ELF-1 (cell line): ENCODE measurements at regions not wholly inside any gene's neighbourhood (a gene's known extent, or its start where the extent isn't known, plus 50 kb on each side); places are given as distances from the start of the nearest gene placed in this dataset.

Experiments
- DNase-seq: peaks from one replicate; pipeline ENCODE4 v3.0.0-alpha.2; 2016; ENCODE audit warnings: low read depth, low spot score

DNA sequence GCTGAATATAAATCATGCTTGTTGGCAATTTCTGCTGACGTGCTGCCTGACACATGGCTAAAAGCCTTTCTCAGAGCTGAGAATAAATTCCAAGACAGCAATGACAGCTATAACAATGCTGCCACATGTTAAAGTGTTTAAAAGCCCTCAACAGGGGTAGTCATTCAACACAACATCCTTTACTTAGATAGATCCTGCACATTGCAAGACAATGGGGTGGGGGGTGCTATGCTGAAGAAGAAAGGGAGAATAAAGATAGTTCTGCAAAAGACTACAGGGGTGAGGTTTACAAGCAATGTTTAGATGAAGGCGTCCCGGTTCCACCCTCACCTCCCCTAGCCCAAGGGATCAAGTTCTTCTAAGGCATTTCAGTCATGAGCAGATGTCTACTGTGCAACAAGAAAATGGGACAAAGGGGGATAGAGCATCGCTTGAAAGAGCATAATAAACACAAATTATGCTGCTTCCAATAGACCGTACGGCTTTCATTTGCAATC lies 291.0 kb upstream of the ACVR2A start:
- DNase-seq, result no peak

DNA sequence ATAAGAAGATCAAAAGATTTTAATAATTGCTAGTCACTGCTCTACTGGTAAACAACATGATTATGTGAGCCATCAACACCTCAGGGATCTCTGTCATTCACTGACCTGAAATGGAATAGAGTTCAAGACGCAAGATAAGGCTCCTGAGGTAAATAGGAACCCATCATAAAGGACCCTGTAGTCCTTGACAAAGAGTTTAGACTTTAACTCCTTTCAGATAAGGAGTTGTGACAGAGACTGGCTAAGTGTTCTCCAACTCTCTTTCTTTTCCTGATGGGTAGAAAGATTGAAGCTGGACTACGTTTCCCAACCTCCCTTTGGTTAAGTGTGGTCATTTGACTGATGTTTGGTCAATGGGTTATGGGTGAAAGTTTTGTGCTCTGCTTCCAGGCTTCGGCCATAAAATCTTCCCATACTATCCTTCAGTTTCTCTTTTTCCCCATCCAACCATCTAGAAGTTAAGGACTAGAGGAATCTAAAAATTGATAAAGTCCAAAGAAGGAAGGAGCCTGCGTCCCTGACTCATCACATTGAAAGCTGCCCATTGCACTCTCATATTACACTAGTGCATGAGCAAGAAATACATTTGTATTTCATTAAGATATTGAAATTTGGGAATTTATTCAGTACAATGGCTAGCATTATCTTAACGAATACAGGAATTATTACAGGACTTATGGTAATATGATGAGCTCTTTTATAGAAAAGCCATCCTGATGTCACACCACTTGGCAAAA lies 293.7 kb upstream of the ACVR2A start:
- no peak for DNase-seq

DNA sequence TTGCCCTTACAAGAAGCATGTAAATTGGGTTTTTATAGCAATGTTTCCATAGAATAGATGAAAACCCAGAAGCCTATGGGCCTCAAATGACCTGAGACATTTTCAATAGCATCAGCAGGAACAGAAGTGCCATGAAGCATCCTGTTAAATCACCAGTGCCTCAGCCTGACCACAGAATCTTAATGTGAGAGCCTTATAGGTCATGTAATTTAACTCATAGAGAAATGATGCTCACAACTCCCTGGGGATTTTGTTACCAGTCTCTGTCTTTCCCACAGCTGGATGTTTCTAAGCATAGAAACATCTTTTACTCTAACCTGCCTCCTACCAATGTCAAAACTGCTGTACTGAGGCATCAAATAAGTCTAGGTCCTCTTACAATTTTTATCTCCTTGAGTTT lies 295.8 kb upstream of the ACVR2A start:
- DNase-seq, result no peak

DNA sequence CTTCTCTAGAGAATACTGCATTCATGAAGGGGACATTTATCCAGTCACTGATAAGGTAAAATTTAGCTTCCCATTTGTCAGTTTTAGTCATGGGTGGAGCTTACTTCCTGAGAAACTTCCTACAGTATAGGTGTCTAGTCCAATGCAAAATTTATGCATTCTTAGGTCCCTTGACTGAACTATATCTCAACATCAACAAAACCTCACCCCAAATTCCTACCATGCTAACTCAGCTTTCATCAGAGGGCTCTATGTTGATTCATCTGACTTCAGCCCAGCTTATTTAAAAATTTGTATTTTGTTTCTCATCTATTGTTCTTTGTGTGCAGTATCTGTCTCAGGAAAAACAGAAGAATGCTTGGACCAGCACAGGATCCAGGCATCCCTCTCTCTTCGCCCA lies 296.4 kb upstream of the ACVR2A start:
- DNase-seq, result no peak

DNA sequence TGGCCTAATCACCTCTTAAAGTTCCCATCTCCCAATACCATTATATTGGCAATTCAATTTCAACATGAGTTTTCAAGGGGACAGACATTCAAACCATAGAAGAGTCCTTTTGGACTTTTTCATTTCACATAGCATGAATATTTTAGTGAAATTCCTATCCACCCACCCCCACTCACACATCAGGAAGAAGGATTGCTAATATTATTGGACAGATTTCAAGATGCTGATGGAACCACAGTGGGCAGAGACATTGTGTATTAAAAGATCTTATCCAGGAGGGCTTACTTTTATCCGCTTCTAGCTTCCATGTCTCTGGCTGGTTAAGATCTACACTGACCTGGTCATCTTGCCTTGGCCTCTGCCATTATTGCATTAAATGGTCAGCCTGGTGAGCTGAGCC lies 297.4 kb upstream of the ACVR2A start:
- no peak for DNase-seq

DNA sequence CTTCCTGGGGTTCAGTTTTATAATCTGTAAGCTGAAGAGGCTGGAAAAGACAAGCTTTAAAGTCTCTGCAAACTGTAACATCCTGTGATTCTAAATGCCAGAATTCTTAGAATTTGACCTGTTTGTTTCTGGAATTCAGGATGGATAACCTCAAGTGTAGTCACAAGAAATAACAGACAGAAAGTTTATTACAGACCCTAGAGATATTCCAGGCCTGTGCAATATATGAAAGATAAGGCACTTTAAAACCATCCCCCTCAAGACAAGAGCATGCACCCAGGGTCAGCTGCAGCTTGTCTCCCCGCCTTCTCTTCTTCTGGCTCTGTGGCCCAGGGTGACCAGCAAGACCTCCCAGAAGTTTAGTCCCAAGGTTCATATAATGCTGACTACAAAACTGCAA lies 298.7 kb upstream of the ACVR2A start:
- DNase-seq, result no peak

DNA sequence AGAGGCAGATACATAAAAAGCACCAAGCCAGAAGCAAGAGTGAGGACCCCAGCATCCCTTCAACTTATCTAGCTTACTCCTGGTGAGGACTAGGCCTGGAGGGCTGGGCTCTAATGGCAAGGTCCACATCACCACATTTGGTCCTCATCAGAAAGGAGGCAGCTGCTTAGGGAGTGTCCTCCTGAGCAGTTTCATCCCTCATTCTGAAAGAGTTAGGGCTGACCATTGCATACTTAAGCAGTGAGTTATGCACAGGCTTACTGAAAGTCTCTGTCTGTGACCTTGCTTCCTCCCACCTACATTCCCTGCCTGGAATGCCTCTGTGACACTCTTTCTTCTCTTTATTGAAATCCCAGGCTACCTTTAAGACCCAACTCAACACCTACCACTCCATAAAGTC lies 301.8 kb upstream of the ACVR2A start:
- DNase-seq, result no peak

DNA sequence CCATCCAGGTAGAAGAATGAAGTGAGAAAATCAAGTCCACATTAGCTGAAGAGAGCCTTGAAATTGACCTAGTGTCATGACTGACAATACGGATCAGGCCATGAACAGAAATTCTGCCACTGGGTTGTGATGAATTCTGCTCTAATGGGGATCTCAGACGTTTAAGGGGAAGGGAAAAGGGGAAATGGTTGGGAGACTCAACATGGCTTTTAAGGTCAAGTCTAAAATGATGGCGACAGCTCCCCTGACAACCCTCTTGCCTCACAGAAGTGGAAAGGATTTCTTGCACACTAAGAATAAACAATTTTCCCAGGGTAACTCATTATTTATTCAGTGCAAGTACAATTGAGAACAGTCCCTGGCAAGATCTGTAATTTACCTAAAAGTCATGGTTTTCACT lies 302.5 kb upstream of the ACVR2A start:
- no peak for DNase-seq

DNA sequence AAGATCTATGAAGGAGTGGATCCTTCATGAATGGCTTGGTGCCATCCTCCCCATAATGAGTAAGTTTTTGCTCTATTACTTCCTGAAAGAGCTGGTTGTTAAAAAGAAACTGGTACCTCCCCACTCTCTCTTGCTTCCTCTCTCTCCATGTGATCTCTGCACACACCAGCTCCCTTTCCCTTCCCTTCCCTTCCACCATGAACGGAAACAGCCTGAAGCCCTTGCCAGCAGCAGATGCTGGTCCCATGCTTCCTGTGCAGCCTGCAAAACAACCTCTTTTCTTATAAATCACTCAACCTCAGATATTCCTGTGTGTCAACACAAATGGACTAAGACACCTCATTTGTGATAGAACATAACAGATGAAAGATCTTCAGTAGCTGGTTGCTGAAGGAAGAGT lies 303.5 kb upstream of the ACVR2A start:
- DNase-seq, result no peak

DNA sequence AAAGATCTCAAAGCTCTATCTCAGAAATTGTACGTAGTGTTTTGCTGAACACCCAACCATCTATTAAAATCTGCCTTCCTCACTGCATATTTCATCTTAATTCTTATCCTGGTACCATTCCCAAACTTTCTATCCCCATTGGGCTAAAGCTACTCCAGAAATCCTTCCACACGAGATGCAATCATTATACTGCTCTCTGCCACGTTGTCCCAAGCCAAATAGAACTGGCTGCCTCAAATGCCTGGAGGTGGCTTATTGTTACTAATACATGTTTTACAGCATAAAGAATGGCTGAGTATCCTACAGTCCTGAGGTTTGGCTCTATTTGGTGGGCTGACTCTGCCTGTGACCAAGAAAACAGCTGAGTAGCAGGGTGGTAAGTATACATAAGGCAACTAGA lies 306.0 kb upstream of the ACVR2A start:
- DNase-seq, result no peak

DNA sequence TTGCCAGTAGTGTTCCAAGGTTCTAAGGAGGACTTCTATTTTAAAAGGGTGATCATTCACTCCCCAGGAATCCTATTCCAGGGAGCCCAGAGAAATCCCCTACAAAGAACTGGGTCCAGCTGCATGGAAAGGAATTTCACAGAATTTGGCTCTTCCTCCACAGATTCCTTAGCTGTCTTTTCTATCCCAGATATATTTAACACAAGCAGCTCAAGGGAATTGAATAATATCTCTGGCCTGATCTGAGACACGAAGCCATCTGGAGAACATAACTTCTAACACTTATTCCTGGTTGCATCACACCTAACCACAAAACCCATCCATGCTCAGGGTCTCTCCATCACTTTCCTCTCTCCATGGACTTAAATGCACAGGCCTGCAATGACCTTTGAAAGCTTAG lies 306.7 kb upstream of the ACVR2A start:
- no peak for DNase-seq

DNA sequence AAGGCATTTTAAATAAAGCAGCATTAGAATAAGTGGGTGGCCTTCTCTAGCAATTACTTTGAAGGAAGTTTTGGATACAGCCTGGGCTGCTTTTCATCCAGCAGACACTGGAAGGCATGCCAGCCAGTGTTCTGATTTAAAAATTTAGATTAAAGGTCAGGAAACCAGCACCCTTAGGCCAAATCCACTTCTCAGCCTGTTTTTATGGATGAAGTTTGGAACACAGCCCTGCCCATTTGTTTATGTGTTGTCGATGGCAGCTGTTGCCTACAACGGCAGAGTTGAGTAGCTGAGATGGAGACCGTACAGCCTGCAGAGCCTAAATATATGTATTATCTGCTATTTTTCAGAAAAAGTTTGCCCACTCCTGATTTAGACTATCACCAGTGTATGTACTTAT lies 313.6 kb upstream of the ACVR2A start:
- DNase-seq, result no peak

DNA sequence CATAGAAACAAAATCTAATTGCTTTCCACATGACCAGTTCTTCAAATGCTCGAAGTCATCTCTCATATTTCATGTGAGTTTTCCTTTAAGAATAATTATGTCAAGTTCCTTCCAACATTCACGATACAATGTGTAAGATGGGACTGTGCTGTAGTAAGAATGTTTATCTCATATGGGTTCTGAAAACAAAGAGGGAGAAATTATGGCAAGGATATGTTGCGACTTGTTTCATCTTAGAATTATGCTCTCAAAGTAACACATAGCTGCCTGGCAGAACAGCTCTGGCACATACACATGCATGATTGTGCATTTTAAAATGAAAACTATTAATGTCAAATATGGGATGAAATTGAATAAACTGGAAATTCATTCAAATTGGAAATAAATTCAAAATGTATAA lies 314.8 kb upstream of the ACVR2A start:
- DNase-seq, result no peak

DNA sequence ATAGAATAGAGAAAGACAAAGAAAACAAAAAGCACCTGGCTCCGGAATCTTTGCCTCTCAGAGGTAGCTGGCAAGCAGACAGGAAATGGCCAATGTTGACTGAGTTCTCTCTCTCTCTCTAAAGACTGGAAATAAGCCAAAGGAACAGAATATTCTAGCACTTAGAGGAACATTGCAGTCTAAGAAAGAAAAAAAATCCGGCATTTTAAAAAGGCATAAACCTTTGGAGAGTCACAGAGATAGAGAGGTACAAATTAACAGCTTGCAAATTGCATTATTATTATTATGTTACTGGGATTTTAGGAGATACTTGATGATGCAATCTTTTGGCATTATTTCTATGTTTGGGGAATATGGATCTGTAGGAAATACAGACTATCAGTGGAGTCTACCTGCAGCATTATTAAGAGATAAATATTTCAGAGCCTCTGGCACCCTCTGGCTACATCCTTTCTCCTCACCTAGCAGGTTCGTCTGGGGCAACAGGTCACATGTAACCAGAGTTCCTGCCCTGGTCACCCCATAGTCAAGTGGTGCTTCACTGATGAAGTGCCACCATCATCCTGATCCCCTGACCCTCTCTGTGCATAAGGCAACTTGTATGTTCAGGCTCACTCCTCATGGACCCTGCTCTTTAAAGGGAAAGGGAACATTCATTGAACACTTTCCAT lies 318.9 kb upstream of the ACVR2A start:
- DNase-seq, result no peak

DNA sequence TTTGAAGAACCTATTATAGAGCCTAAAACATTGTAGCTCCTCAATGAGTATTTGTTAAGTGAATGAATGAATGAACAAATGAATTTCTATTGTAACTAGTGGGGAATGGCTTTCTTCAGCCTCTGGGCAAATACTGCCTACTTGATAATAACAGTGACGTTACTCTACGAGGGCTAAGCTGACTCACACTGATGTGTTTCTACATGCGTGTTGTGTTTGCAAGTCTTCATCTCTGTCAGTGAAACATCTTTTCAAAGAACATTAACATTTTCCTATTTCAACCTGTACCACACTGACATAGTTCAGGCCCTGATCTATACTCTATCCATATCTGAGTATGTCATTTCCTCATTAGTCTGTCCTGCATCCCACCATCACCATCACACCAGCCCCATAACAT lies 319.9 kb upstream of the ACVR2A start:
- no peak for DNase-seq

DNA sequence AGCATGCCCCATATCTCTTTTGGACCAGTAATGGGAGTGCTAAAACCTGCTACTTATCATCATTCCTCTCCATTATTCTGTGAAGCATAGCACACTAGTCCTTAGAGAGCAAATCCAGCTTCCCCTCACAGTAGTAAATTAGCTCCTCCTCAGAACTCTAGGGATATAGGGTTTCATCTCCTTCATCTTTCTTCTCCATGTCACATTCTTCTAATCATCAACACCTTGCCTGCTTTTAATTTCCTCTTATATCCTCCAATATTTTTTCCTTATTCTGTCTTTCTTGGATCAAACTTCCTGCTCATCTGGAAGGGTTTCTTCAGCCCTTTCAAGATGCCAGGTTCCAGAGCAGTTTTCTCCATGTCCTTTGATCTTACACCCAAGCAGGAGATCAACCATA lies 321.4 kb upstream of the ACVR2A start:
- DNase-seq, result no peak

DNA sequence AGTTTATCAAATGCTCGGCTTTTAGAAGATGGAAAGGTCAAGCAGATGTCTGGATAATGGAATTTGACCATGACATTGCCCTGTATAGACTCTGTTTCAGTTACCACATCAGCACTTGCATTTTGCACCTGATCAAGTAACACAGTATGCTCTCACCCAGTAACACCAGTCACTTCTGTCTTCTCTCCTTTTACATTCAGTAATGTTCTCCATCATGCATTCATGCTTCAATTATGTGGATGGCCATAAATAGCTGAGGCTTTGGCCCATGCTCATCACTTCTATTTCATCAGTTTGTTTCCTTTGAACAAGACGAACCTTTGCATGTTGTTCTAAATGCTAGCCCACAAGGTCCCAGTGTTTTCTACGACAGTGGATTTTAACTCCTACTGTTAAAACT lies 322.9 kb upstream of the ACVR2A start:
- DNase-seq, result no peak

DNA sequence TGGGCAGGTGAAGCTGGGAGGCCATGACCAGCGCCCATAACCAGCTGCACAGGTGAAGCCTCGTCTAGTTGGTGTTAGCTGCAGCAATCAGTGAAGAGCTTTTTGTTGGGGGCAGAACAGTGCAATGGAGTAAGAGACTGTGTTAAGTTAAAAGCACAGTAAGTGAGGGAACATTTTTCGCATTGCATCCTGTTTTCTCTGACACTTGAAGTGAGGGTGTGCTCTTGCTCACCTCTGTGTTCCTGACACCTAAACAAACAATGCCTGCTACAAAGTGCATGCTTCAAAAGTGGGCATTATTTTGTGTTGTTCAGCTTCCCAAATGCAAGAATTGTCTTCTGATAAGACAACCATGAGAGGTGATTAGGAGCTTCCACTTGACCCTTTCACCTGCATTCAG lies 324.0 kb upstream of the ACVR2A start:
- no peak for DNase-seq

DNA sequence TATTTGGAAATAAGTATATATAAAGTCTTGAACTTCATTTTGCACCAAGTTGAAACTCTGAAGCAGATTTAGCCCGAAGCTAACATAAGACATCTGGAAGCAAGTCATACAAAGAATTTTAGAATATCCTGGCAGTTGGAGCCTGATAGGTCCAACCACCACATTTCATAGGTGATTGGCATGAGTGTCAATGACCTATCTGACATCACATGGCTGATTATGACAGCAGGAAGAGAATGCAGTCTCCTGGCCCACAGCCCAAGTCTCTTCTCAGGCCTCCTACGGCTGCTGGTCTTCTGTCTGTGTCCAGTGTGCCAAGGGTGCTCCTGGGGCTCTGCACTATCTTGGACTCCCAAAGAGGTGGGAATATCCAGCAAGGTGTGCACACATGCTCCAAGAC lies 325.7 kb upstream of the ACVR2A start:
- DNase-seq, result no peak

DNA sequence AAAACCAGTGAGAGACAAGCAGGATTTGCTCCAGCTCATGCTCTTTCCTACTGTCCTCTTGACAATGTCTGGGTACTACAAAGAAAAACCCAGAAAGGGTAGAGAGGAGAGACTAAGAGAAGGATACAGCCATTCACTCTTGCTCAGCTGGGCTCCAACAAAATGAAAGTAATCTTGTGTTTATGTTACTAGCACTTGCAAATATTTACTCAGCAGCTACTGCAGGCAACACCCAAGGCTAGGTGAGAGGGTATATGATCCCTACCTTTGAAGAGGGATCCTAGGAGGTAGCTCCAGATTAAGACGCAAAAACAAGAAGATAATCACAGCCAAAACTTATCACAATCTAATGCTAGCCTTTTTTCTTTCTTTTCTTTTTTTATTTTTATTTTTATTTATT lies 329.6 kb upstream of the ACVR2A start:
- DNase-seq, result no peak

DNA sequence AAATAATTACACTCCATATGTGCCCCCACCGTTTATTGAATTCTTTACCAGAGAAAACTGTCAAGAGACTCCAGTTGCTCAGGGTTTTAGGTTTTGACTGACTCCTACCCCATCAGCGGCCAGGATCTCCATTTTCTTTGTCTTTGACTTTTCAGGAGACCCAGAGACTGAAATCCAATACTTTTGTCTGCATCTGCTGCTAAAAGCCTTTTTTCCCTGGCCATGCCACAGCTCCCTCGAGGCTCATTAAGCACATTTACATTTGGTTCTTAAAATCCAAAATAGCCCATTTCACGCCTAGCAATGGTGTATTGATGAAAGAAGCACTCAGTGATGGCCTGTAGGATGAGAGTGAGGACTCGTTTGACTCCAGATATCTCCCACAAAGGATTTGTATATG lies 332.6 kb upstream of the ACVR2A start:
- DNase-seq, result no peak

DNA sequence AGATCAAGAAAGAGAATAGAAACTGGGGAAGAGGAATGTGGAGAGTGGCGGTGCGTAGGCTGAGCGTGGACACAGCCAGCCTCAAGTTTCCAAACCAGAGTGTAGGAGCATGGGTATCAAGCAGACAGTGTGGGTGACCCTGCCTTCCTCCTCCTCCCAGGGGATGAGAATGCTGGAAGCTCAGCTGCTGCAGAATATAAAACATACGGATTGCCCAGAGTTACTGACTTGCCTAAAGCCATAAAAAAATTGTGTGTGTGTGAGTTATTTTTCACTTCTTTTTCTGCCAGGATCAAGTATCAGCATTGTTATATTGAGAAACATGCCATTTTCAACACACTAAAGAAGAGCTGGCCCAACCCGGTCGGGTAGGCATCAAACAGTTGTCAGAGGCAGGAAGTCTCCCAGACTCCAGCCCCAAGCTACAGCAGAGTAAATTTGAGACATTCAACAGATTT lies 333.3 kb upstream of the ACVR2A start:
- no peak for DNase-seq

DNA sequence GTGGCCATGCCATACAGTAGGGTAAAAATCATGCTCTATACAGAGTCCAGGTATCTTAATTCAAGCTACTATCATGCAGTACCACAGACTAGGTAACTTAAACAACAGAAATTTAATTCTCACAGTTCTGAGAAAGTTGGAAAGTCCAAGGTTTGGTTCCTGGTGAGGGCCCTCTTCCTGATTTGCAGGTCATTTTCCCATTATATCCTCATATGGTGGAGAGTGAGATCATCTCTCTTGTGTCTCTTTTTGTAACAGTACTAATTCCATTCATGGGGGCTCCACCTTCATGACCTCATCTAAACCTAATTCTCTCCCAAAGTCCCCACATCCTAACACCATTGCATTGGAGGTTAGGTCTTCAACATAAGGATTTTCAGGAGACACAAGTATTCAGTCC lies 335.0 kb upstream of the ACVR2A start:
- DNase-seq, result no peak
